Right lobe of liver (tissue), 4 donors: ENCODE measurements at regions not wholly inside any gene's neighbourhood (a gene's known extent, or its start where the extent isn't known, plus 50 kb on each side); places are given as distances from the start of the nearest gene placed in this dataset.

Experiments
- CTCF ChIP-seq, 4 donors: fragments of 200-600 bp in 3 of 4; fragments of 450-650 bp in 1 of 4; IDR thresholded peaks; one replicate each; pipeline versions ENCODE4 v1.5.1 to v1.8.0; 2016 to 2022; ENCODE audit warnings: antibody characterized with exemption in 4 of 4, mild to moderate bottlenecking in 2 of 4
- POLR2A ChIP-seq: fragments of 450-650 bp; IDR thresholded peaks from one replicate; pipeline ENCODE4 v1.6.1; 2017; ENCODE audit warnings: antibody characterized with exemption, mild to moderate bottlenecking
- donor health status: DM: no; HTN: no; CAD: no.
- donor health status: DM: no; HTN: no; CAD: no.
- donor health status: DM: no; HTN: yes; CAD: no.

- TF ChIP-seq CTCF (IDR thresholded peaks at IDR 0.05) (no peak), POLR2A (no peak)
Measured at GRCh38 chr2:120863146-120863545, 127.5 kb downstream of the GLI2 start.
